ENCODE measurements at regions not wholly inside any gene's neighbourhood (a gene's known extent, or its start where the extent isn't known, plus 50 kb on each side); places are given as distances from the start of the nearest gene placed in this dataset.
"Not testable (repeated sequence)": the region's sequence is repeated elsewhere in the genome, so short reads cannot be mapped to it uniquely, and the experiment has no call there.

- no peak overlapping the region for H3K27ac ChIP-seq
- no peak overlapping the region for H3K4me3 ChIP-seq
- no peaks in the 10 kb centered on the region for H3K27me3 ChIP-seq
- DNase-seq = no peak
- H3K4me1 ChIP-seq = no peaks in the 10 kb centered on the region
- no peaks in the 10 kb centered on the region for H3K36me3 ChIP-seq
- no peak for TF ChIP-seq POLR2AphosphoS5 (IDR thresholded peaks at IDR 0.05)
- no peak for TF ChIP-seq POLR2A (IDR thresholded peaks at IDR 0.05)
- no peak for TF ChIP-seq EP300 (IDR thresholded peaks at IDR 0.05)
- TF ChIP-seq CTCF (IDR thresholded peaks at IDR 0.05) = no peak
- intact Hi-C loops (cut with DNase I) = no loop called here
- no peaks in the 10 kb centered on the region for H3K9me3 ChIP-seq
Observed at GRCh38 chr4:11647433-11647832, 218.7 kb upstream of the HS3ST1 start.

- H3K27ac ChIP-seq; H3K4me1 ChIP-seq; H3K36me3 ChIP-seq; H3K9me3 ChIP-seq; intact Hi-C loops (cut with DNase I); DNase-seq; H3K4me3 ChIP-seq; H3K27me3 ChIP-seq: not testable (repeated sequence)
- 89 to 91% methylated on average over 2 of the region's 2 CpGs for WGBS, 2 donors
Observed at GRCh38 chr4:11643081-11643480, 214.4 kb upstream of the HS3ST1 start.

GRCh38 chr4:11640584-11640983, 211.9 kb upstream of the HS3ST1 start:
- no peak for TF ChIP-seq EP300 (IDR thresholded peaks at IDR 0.05)
- no peak for TF ChIP-seq CTCF (IDR thresholded peaks at IDR 0.05)
- no peak for TF ChIP-seq POLR2A (IDR thresholded peaks at IDR 0.05)
- intact Hi-C loops (cut with DNase I) = no loop called here
- no peak for DNase-seq
- H3K4me3 ChIP-seq = no peak overlapping the region
- H3K9me3 ChIP-seq = peaks cover 0 to 5% (median 2%) of the 10 kb centered on the region in 4 donors
- H3K4me1 ChIP-seq = no peaks in the 10 kb centered on the region
- 80% methylated on average over 2 of the region's 2 CpGs for WGBS, 2 donors
- no peaks in the 10 kb centered on the region for H3K36me3 ChIP-seq
- H3K27me3 ChIP-seq = no peaks in the 10 kb centered on the region
- H3K27ac ChIP-seq = no peak overlapping the region

GRCh38 chr4:11636551-11636950, 207.9 kb upstream of the HS3ST1 start:
- intact Hi-C loops (cut with DNase I) = no loop called here
- TF ChIP-seq CTCF (IDR thresholded peaks at IDR 0.05) (no peak), EP300 (IDR thresholded peaks at IDR 0.05) (no peak), POLR2AphosphoS5 (IDR thresholded peaks at IDR 0.05) (no peak), POLR2A (IDR thresholded peaks at IDR 0.05) (no peak)
- Histone ChIP-seq H3K4me1 (no peaks in the 10 kb centered on the region), H3K27me3 (no peaks in the 10 kb centered on the region), H3K27ac (no peak overlapping the region), H3K9me3 (peaks cover 0 to 5% (median 2%) of the 10 kb centered on the region in 4 donors), H3K4me3 (no peak overlapping the region), H3K36me3 (no peaks in the 10 kb centered on the region)
- DNase-seq = no peak
- WGBS, 2 donors = 71 to 85% methylated on average over 4 of the region's 4 CpGs

- intact Hi-C loops (cut with DNase I) = no loop called here
- DNase-seq = no peak
- WGBS, 2 donors = 78 to 83% methylated on average over 3 of the region's 3 CpGs
Observed at GRCh38 chr4:11636031-11636430, 207.3 kb upstream of the HS3ST1 start.

More at GRCh38 chr4:11636031-11636430, 207.3 kb upstream of the HS3ST1 start:
- peaks cover 0 to 5% (median 2%) of the 10 kb centered on the region in 4 donors for H3K9me3 ChIP-seq
- no peak overlapping the region for H3K27ac ChIP-seq
- H3K4me3 ChIP-seq = no peak overlapping the region
- no peaks in the 10 kb centered on the region for H3K27me3 ChIP-seq
- TF ChIP-seq CTCF (IDR thresholded peaks at IDR 0.05) (no peak), EP300 (IDR thresholded peaks at IDR 0.05) (no peak), POLR2A (IDR thresholded peaks at IDR 0.05) (no peak), POLR2AphosphoS5 (IDR thresholded peaks at IDR 0.05) (no peak)
- H3K4me1 ChIP-seq = no peaks in the 10 kb centered on the region
- no peaks in the 10 kb centered on the region for H3K36me3 ChIP-seq

Data from sigmoid colon (tissue), 6 donors.